SK-N-MC (cell line): ENCODE measurements at regions not wholly inside any gene's neighbourhood (a gene's known extent, or its start where the extent isn't known, plus 50 kb on each side); places are given as distances from the start of the nearest gene placed in this dataset.

Experiments
- EZH2 ChIP-seq: fragments of 200-600 bp; sonication (generic); IDR thresholded peaks from one replicate; pipeline ENCODE4 v1.6.1; 2017; ENCODE audit warnings: antibody characterized with exemption
- FOXP2 ChIP-seq: optimal IDR thresholded peaks from 2 replicates; pipeline ENCODE3; 2011; ENCODE audit warnings: mild to moderate bottlenecking, moderate library complexity; ENCODE audit not compliant: insufficient read depth; ENCODE audit errors: extremely low read length, control extremely low read depth
- POLR2AphosphoS5 ChIP-seq: IDR thresholded peaks from 2 replicates; pipeline ENCODE4 v1.6.1; 2012; ENCODE audit warnings: mild to moderate bottlenecking, low read depth, low read length, borderline replicate concordance

- TF ChIP-seq EZH2 (no peak), POLR2AphosphoS5 (no peak), FOXP2 (no peak)
These were observed 167.9 kb upstream of the BCHE start for GRCh38 chr3:166005126-166005525.
